Gastrocnemius medialis (tissue), 4 donors: ENCODE measurements at regions not wholly inside any gene's neighbourhood (a gene's known extent, or its start where the extent isn't known, plus 50 kb on each side); places are given as distances from the start of the nearest gene placed in this dataset.

ENCODE experiments used
- POLR2A ChIP-seq, 2 donors: fragments of 450-650 bp; IDR thresholded peaks; one replicate each; pipeline ENCODE4 v1.6.1; 2017; ENCODE audit warnings: antibody characterized with exemption in 2 of 2, mild to moderate bottlenecking in 2 of 2, moderate library complexity in 2 of 2
- TF ChIP-seq, protein P1 (sequence below), 5 experiments: fragments of 450-650 bp in 3 of 5; fragments of 200-600 bp in 2 of 5; sonication (generic) in 2 of 5; IDR thresholded peaks in 4 of 5; conservative IDR thresholded peaks in 1 of 5; 1 replicate in 4 of 5; 2 replicates in 1 of 5; pipeline ENCODE4 v1.5.1; 2016 to 2019; ENCODE audit warnings: antibody characterized with exemption in 5 of 5, mild to moderate bottlenecking in 3 of 5, moderate library complexity in 3 of 5

DNA sequence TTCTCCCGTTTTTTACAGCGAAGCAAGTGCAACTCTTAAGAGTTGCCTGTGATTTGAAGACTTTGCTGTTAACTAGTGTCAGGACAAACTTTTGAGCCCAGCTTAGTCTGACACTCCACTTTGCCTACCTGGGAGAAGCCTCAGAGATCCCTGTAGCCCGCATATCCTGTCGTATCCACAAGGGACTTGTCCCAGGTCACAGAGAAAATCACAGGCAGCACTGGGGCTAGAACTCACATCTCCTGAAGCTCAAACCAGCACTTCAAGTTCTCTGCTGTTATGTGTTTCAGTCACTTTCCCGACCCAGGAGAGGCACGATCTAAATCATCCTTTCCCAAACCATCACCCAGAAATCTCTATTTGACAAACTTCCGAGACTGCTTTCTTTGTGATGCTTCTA lies 584.5 kb downstream of the ACTL7B start:
- TF ChIP-seq, protein P1, sequence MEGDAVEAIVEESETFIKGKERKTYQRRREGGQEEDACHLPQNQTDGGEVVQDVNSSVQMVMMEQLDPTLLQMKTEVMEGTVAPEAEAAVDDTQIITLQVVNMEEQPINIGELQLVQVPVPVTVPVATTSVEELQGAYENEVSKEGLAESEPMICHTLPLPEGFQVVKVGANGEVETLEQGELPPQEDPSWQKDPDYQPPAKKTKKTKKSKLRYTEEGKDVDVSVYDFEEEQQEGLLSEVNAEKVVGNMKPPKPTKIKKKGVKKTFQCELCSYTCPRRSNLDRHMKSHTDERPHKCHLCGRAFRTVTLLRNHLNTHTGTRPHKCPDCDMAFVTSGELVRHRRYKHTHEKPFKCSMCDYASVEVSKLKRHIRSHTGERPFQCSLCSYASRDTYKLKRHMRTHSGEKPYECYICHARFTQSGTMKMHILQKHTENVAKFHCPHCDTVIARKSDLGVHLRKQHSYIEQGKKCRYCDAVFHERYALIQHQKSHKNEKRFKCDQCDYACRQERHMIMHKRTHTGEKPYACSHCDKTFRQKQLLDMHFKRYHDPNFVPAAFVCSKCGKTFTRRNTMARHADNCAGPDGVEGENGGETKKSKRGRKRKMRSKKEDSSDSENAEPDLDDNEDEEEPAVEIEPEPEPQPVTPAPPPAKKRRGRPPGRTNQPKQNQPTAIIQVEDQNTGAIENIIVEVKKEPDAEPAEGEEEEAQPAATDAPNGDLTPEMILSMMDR (IDR thresholded peaks at IDR 0.05 in 4 of 5, conservative IDR thresholded peaks at IDR 0.05 in 1 of 5), result no peak
- no peak for TF ChIP-seq POLR2A (IDR thresholded peaks at IDR 0.05)
